ENCODE measurements at regions not wholly inside any gene's neighbourhood (a gene's known extent, or its start where the extent isn't known, plus 50 kb on each side); places are given as distances from the start of the nearest gene placed in this dataset.

- no peak for TF ChIP-seq CTCF (IDR thresholded peaks at IDR 0.05; ENCODE audit: borderline replicate concordance, control extremely low read depth, extremely low read depth, insufficient read depth, missing control alignments)
- in situ Hi-C loops (cut with MboI; ENCODE audit: low sequenced_read_pairs, unreplicated experiment) = no loop called here
- no peak for DNase-seq (ENCODE audit: low spot score)
Observed at GRCh38 chr2:10520154-10520553, 72.0 kb upstream of the ODC1 start.

GRCh38 chr2:10519394-10519740 lies 71.2 kb upstream of the ODC1 start:
- in situ Hi-C loops (cut with MboI; ENCODE audit: low sequenced_read_pairs, unreplicated experiment) = no loop called here
- DNase-seq (ENCODE audit: low spot score) = no peak
- TF ChIP-seq CTCF (IDR thresholded peaks at IDR 0.05; ENCODE audit: borderline replicate concordance, control extremely low read depth, extremely low read depth, insufficient read depth, missing control alignments) = no peak

- no peak for TF ChIP-seq CTCF (IDR thresholded peaks at IDR 0.05; ENCODE audit: borderline replicate concordance, control extremely low read depth, extremely low read depth, insufficient read depth, missing control alignments)
- in situ Hi-C loops (cut with MboI; ENCODE audit: low sequenced_read_pairs, unreplicated experiment) = no loop called here
- no peak for DNase-seq (ENCODE audit: low spot score)
Observed at GRCh38 chr2:10518470-10519393, 70.6 kb upstream of the ODC1 start.

- no peak for TF ChIP-seq CTCF (IDR thresholded peaks at IDR 0.05; ENCODE audit: borderline replicate concordance, control extremely low read depth, extremely low read depth, insufficient read depth, missing control alignments)
- no peak for DNase-seq (ENCODE audit: low spot score)
- in situ Hi-C loops (cut with MboI; ENCODE audit: low sequenced_read_pairs, unreplicated experiment) = no loop called here
Observed at GRCh38 chr2:10517351-10518043, 69.4 kb upstream of the ODC1 start.

GRCh38 chr2:10515887-10516286 lies 67.8 kb upstream of the ODC1 start:
- DNase-seq (ENCODE audit: low spot score) = no peak
- in situ Hi-C loops (cut with MboI; ENCODE audit: low sequenced_read_pairs, unreplicated experiment) = no loop called here
- TF ChIP-seq CTCF (IDR thresholded peaks at IDR 0.05; ENCODE audit: borderline replicate concordance, control extremely low read depth, extremely low read depth, insufficient read depth, missing control alignments) = no peak

- no peak for DNase-seq (ENCODE audit: low spot score)
- in situ Hi-C loops (cut with MboI; ENCODE audit: low sequenced_read_pairs, unreplicated experiment) = no loop called here
- TF ChIP-seq CTCF (IDR thresholded peaks at IDR 0.05; ENCODE audit: borderline replicate concordance, control extremely low read depth, extremely low read depth, insufficient read depth, missing control alignments) = no peak
Observed at GRCh38 chr2:10514743-10515142, 66.6 kb upstream of the ODC1 start.
